ENCODE measurements at regions not wholly inside any gene's neighbourhood (a gene's known extent, or its start where the extent isn't known, plus 50 kb on each side); places are given as distances from the start of the nearest gene placed in this dataset.

GRCh38 chr4:29553846-29554245, 1166.3 kb upstream of the PCDH7 start:
- ChIA-PET POLR2A (no interaction called here), RAD21 (ENCODE audit: low non-redundant PET in 1 of 2, low total read pairs in 2 of 2, uncharacterized antibody in 2 of 2, unreplicated experiment in 2 of 2) (no interaction called here), CTCF (no interaction called here)
- no peak overlapping the region for H3K27ac ChIP-seq (ENCODE audit: low read depth, low read length)
- no peak overlapping the region for H2AFZ ChIP-seq (ENCODE audit: low read depth, low read length, poor library complexity, severe bottlenecking)
- DNase-seq (ENCODE audit: low read depth, low spot score) (peak; percentile 7), ATAC-seq (no peak)
- H3K4me2 ChIP-seq (ENCODE audit: low read length), result no peak overlapping the region
- no peaks in the 10 kb centered on the region for H3K79me2 ChIP-seq (ENCODE audit: insufficient read depth, low read length)
- no peak for TF ChIP-seq ZNF274 (IDR thresholded peaks at IDR 0.05; ENCODE audit: low read depth, low read length)
- TF ChIP-seq FOSL1 (IDR thresholded peaks at IDR 0.05; ENCODE audit: low read depth), result peak; percentile 29; the same call in 1 of the 2 replicates
- no peak for TF ChIP-seq CEBPB (IDR thresholded peaks at IDR 0.05; ENCODE audit: low read depth)
- no peak for TF ChIP-seq MAX (IDR thresholded peaks at IDR 0.05)
- H3K9me3 ChIP-seq (ENCODE audit: control insufficient read depth in 1 of 2, insufficient read depth in 1 of 2, low read depth in 1 of 2, low read length in 2 of 2), result no peaks in the 10 kb centered on the region
- no peaks in the 10 kb centered on the region for H3K36me3 ChIP-seq (ENCODE audit: control insufficient read depth in 1 of 2, insufficient read depth in 2 of 2, low read length in 2 of 2)
- no TSS peak for BruUV-seq (replicated peaks)
- no peak overlapping the region for H3K9ac ChIP-seq (ENCODE audit: low read length)
- H3K9me2 ChIP-seq (ENCODE audit: insufficient read depth), result 0 out of 2 replicates have a peak, but pooled peaks cover 3% of the 10 kb centered on the region
- H3K27me3 ChIP-seq (ENCODE audit: insufficient read depth, low read length), result no peaks in the 10 kb centered on the region
- H4K20me1 ChIP-seq (ENCODE audit: insufficient read depth), result no peaks in the 10 kb centered on the region
- intact Hi-C loops (cut with micrococcal nuclease), result no loop called here
- H3K4me1 ChIP-seq (ENCODE audit: control insufficient read depth in 1 of 2, insufficient read depth in 2 of 2, low read length in 2 of 2), result peaks cover 3 to 7% of the 10 kb centered on the region in 2 experiments; a peak in 2 of 4 replicates
- no peak overlapping the region for H3K4me3 ChIP-seq (replicated peaks in 1 of 2; ENCODE audit: low read depth in 1 of 2, low read length in 2 of 2)

- CTCF ChIA-PET, result no interaction called here
- Histone ChIP-seq H2AFZ (ENCODE audit: low read depth, low read length, poor library complexity, severe bottlenecking) (no peak overlapping the region), H3K79me2 (ENCODE audit: insufficient read depth, low read length) (no peaks in the 10 kb centered on the region), H3K9me3 (ENCODE audit: control insufficient read depth in 1 of 2, insufficient read depth in 1 of 2, low read depth in 1 of 2, low read length in 2 of 2) (no peaks in the 10 kb centered on the region), H3K27ac (ENCODE audit: low read depth, low read length) (no peak overlapping the region), H3K27me3 (ENCODE audit: insufficient read depth, low read length) (no peaks in the 10 kb centered on the region), H3K9me2 (ENCODE audit: insufficient read depth) (no peaks in the 10 kb centered on the region), H3K36me3 (ENCODE audit: control insufficient read depth in 1 of 2, insufficient read depth in 2 of 2, low read length in 2 of 2) (no peaks in the 10 kb centered on the region), H3K4me1 (ENCODE audit: control insufficient read depth in 1 of 2, insufficient read depth in 2 of 2, low read length in 2 of 2) (peaks cover 2 to 4% of the 10 kb centered on the region in 2 experiments; a peak in 2 of 4 replicates), H4K20me1 (ENCODE audit: insufficient read depth) (no peaks in the 10 kb centered on the region), H3K9ac (ENCODE audit: low read length) (no peak overlapping the region), H3K4me2 (ENCODE audit: low read length) (no peak overlapping the region), H3K4me3 (replicated peaks in 1 of 2; ENCODE audit: low read depth in 1 of 2, low read length in 2 of 2) (no peak overlapping the region)
- BruUV-seq (replicated peaks), result no TSS peak
- DNase-seq (ENCODE audit: low read depth, low spot score), result no peak
- intact Hi-C loops (cut with micrococcal nuclease), result no loop called here
- POLR2A ChIA-PET, result no interaction called here
- TF ChIP-seq ELF1 (IDR thresholded peaks at IDR 0.05; ENCODE audit: borderline replicate concordance, low read depth) (no peak), CEBPB (IDR thresholded peaks at IDR 0.05; ENCODE audit: low read depth) (no peak), ZFX (IDR thresholded peaks at IDR 0.05) (no peak), JUND (IDR thresholded peaks at IDR 0.05) (no peak), SP1 (IDR thresholded peaks at IDR 0.05; ENCODE audit: low read depth) (no peak), EGR1 (IDR thresholded peaks at IDR 0.05; ENCODE audit: low read depth) (no peak), MAX (IDR thresholded peaks at IDR 0.05) (no peak), ZNF274 (IDR thresholded peaks at IDR 0.05; ENCODE audit: low read depth, low read length) (no peak), POLR2AphosphoS5 (IDR thresholded peaks at IDR 0.05; ENCODE audit: low read depth, low read length) (no peak), SIN3A (IDR thresholded peaks at IDR 0.05; ENCODE audit: low read depth) (no peak), ATF3 (IDR thresholded peaks at IDR 0.05) (no peak), FOSL1 (IDR thresholded peaks at IDR 0.05; ENCODE audit: low read depth) (no peak), EZH2phosphoT487 (IDR thresholded peaks at IDR 0.05; ENCODE audit: borderline replicate concordance) (no peak), YY1 (IDR thresholded peaks at IDR 0.05; ENCODE audit: extremely low read depth, insufficient replicate concordance, low read depth, low read length) (no peak)
- ATAC-seq, result no peak
- RAD21 ChIA-PET (ENCODE audit: low non-redundant PET in 1 of 2, low total read pairs in 2 of 2, uncharacterized antibody in 2 of 2, unreplicated experiment in 2 of 2), result no interaction called here
Measured at GRCh38 chr4:29558789-29559188, 1161.4 kb upstream of the PCDH7 start.

All from HCT116 (cell line).